Gastrocnemius medialis (tissue), 4 donors: ENCODE measurements at regions not wholly inside any gene's neighbourhood (a gene's known extent, or its start where the extent isn't known, plus 50 kb on each side); places are given as distances from the start of the nearest gene placed in this dataset.

Experiments used
- ATAC-seq, 2 donors: fragments of 150-250 bp; one replicate each; pipeline ENCODE4 v1.9.1; 2016
- DNase-seq, 2 donors: peaks; one replicate each; pipeline ENCODE4 v3.0.0-alpha.2; 2019
- H3K27ac ChIP-seq, 4 donors: fragments of 200-600 bp; sonication (generic); 1 replicate in 1 of 4; 2 replicates in 3 of 4; pipeline ENCODE4 v1.5.1; 2016 to 2018; ENCODE audit warnings: mild to moderate bottlenecking in 2 of 4, moderate library complexity in 1 of 4
- H3K27me3 ChIP-seq, 3 donors: fragments of 200-600 bp; sonication (generic) in 2 of 3; 1 replicate in 1 of 3; 2 replicates in 2 of 3; pipeline versions ENCODE4 v1.5.1 to v1.6.0; 2016 to 2019; ENCODE audit warnings: mild to moderate bottlenecking in 1 of 3, moderate library complexity in 1 of 3
- H3K36me3 ChIP-seq, 2 donors: fragments of 200-600 bp; sonication (generic) in 1 of 2; one replicate each; pipeline ENCODE4 v1.5.1; 2017 to 2018
- H3K4me1 ChIP-seq, 2 donors: fragments of 200-600 bp; sonication (generic) in 1 of 2; one replicate each; pipeline ENCODE4 v1.5.1; 2016 to 2017; ENCODE audit warnings: mild to moderate bottlenecking in 2 of 2
- H3K4me3 ChIP-seq, 4 donors: fragments of 200-600 bp; sonication (generic) in 3 of 4; 1 replicate in 1 of 4; 2 replicates in 3 of 4; pipeline ENCODE4 v1.5.1; 2016 to 2019; ENCODE audit warnings: mild to moderate bottlenecking in 2 of 4
- H3K9me3 ChIP-seq, 3 donors: fragments of 200-600 bp; sonication (generic) in 2 of 3; 1 replicate in 1 of 3; 2 replicates in 2 of 3; pipeline ENCODE4 v1.5.1; 2016 to 2019
- CTCF ChIP-seq, 5 experiments: fragments of 450-650 bp in 3 of 5; fragments of 200-600 bp in 2 of 5; sonication (generic) in 2 of 5; IDR thresholded peaks in 4 of 5; conservative IDR thresholded peaks in 1 of 5; 1 replicate in 4 of 5; 2 replicates in 1 of 5; pipeline ENCODE4 v1.5.1; 2016 to 2019; ENCODE audit warnings: antibody characterized with exemption in 5 of 5, mild to moderate bottlenecking in 3 of 5, moderate library complexity in 3 of 5
- POLR2A ChIP-seq, 2 donors: fragments of 450-650 bp; IDR thresholded peaks; one replicate each; pipeline ENCODE4 v1.6.1; 2017; ENCODE audit warnings: antibody characterized with exemption in 2 of 2, mild to moderate bottlenecking in 2 of 2, moderate library complexity in 2 of 2
- in situ Hi-C, 4 donors: fragments of 200-750 bp; cut with MboI; loops; one replicate each; pipeline versions ENCODE4 v1.15.0 to v1.8.0; 2017; ENCODE audit warnings: low sequenced_read_pairs in 4 of 4
- intact Hi-C: fragments of 100-400 bp; cut with DNase I; formaldehyde crosslinking; loops from one replicate; pipeline ENCODE4 v1.15.1; 2023; ENCODE audit warnings: low total_unique reads

- ATAC-seq (no peak), DNase-seq (no peak)
- H3K4me1 ChIP-seq: no peaks in the 10 kb centered on the region
- H3K9me3 ChIP-seq: no peaks in the 10 kb centered on the region
- intact Hi-C loops (no loop called here), in situ Hi-C loops (no loop called here)
- H3K4me3 ChIP-seq: no peak overlapping the region
- no peak for TF ChIP-seq POLR2A (IDR thresholded peaks at IDR 0.05)
- no peak for TF ChIP-seq CTCF (IDR thresholded peaks at IDR 0.05 in 4 of 5, conservative IDR thresholded peaks at IDR 0.05 in 1 of 5)
- H3K36me3 ChIP-seq: no peaks in the 10 kb centered on the region
- no peak overlapping the region for H3K27ac ChIP-seq
- no peaks in the 10 kb centered on the region for H3K27me3 ChIP-seq
Measured at GRCh38 chr16:75860326-75861053, 134.2 kb upstream of the CPHXL start.

- in situ Hi-C loops: no loop called here
- no peaks in the 10 kb centered on the region for H3K36me3 ChIP-seq
- intact Hi-C loops: no loop called here
- no peak for ATAC-seq
- no peaks in the 10 kb centered on the region for H3K4me1 ChIP-seq
- TF ChIP-seq CTCF (IDR thresholded peaks at IDR 0.05 in 4 of 5, conservative IDR thresholded peaks at IDR 0.05 in 1 of 5) (no peak), POLR2A (IDR thresholded peaks at IDR 0.05) (no peak)
- H3K27ac ChIP-seq: no peak overlapping the region
- no peak overlapping the region for H3K4me3 ChIP-seq
- no peaks in the 10 kb centered on the region for H3K27me3 ChIP-seq
- H3K9me3 ChIP-seq: no peaks in the 10 kb centered on the region
- DNase-seq: no peak
Measured at GRCh38 chr16:75861311-75862097, 135.2 kb upstream of the CPHXL start.

- H3K9me3 ChIP-seq: no peaks in the 10 kb centered on the region
- TF ChIP-seq CTCF (IDR thresholded peaks at IDR 0.05 in 4 of 5, conservative IDR thresholded peaks at IDR 0.05 in 1 of 5): no peak
- TF ChIP-seq POLR2A (IDR thresholded peaks at IDR 0.05): no peak
- H3K27ac ChIP-seq: no peak overlapping the region
- H3K4me3 ChIP-seq: no peak overlapping the region
- intact Hi-C loops: no loop called here
- ATAC-seq: no peak
- no peaks in the 10 kb centered on the region for H3K27me3 ChIP-seq
- no peaks in the 10 kb centered on the region for H3K4me1 ChIP-seq
- in situ Hi-C loops: no loop called here
- H3K36me3 ChIP-seq: no peaks in the 10 kb centered on the region
- DNase-seq: no peak
Measured at GRCh38 chr16:75862098-75862386, 135.8 kb upstream of the CPHXL start.

- no peaks in the 10 kb centered on the region for H3K9me3 ChIP-seq
- no peak for DNase-seq
- in situ Hi-C loops: no loop called here
- no peak overlapping the region for H3K27ac ChIP-seq
- TF ChIP-seq POLR2A (IDR thresholded peaks at IDR 0.05) (no peak), CTCF (IDR thresholded peaks at IDR 0.05 in 4 of 5, conservative IDR thresholded peaks at IDR 0.05 in 1 of 5) (no peak)
- intact Hi-C loops: no loop called here
- no peaks in the 10 kb centered on the region for H3K4me1 ChIP-seq
- H3K4me3 ChIP-seq: no peak overlapping the region
- no peaks in the 10 kb centered on the region for H3K27me3 ChIP-seq
- H3K36me3 ChIP-seq: no peaks in the 10 kb centered on the region
- ATAC-seq: no peak
Measured at GRCh38 chr16:75864243-75864642, 138.0 kb upstream of the CPHXL start.
